Right ventricle myocardium inferior (tissue), 1 donor: ENCODE measurements at regions not wholly inside any gene's neighbourhood (a gene's known extent, or its start where the extent isn't known, plus 50 kb on each side); places are given as distances from the start of the nearest gene placed in this dataset.
"Not testable (repeated sequence)": the region's sequence is repeated elsewhere in the genome, so short reads cannot be mapped to it uniquely, and the experiment has no call there.

ENCODE experiments used
- ATAC-seq: fragments of 200-7000 bp; cut with Tn5 transposase; one replicate; pipeline ENCODE4 v1.9.1; 2020; ENCODE audit warnings: mild to moderate bottlenecking, moderate library complexity
- DNase-seq: peaks from one replicate; pipeline ENCODE4 v3.0.0; 2021; ENCODE audit errors: missing footprints
- intact Hi-C: fragments of 100-400 bp; cut with DNase I; formaldehyde crosslinking; loops from one replicate; pipeline ENCODE4 v1.11.0; 2022
- donor health status: DM: no; HTN: yes; CAD: no; lungs with severe emphysema.

GRCh38 chr18:59079687-59080501 lies 59.8 kb upstream of the SEC11C start:
- DNase-seq, ATAC-seq: not testable (repeated sequence)
- intact Hi-C loops: loop anchor here (5.0 to 10.0 kb wide), 2 partner anchors 322 to 555 kb away; no protein-coding TSS in a partner anchor

DNA sequence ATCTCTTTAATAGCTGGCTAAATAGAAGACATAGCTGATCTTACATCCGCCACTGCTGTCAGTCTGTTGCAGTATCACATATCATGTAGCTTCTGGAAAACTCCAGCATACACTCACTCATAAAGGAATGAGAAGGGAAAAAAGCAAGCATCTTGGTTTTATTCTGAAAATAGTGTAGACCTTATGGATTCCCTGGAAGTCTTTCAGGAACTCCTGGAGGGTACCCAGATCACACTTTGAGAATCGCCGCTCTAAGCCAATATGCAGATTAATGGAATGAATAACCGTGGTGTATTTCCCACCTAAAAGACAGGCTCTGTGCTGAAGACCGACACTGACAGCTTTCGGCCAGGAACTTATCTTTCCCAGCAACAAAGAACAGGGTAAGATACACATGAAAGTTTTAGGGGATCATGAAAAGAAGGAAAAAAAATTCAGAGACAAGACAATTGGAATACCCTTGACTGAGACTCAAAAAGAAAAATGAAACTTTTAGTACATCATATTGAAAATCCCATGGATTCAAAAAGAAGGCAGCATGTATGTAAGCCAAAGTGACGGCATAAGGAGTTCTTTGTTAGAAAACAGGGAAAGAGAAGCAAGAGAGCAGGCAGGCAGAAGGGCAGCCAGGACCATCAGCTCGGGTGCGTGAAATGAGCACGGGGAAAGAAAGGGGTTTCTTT lies 56.4 kb upstream of the SEC11C start:
- ATAC-seq (no peak), DNase-seq (no peak)
- intact Hi-C loops: no loop called here

DNA sequence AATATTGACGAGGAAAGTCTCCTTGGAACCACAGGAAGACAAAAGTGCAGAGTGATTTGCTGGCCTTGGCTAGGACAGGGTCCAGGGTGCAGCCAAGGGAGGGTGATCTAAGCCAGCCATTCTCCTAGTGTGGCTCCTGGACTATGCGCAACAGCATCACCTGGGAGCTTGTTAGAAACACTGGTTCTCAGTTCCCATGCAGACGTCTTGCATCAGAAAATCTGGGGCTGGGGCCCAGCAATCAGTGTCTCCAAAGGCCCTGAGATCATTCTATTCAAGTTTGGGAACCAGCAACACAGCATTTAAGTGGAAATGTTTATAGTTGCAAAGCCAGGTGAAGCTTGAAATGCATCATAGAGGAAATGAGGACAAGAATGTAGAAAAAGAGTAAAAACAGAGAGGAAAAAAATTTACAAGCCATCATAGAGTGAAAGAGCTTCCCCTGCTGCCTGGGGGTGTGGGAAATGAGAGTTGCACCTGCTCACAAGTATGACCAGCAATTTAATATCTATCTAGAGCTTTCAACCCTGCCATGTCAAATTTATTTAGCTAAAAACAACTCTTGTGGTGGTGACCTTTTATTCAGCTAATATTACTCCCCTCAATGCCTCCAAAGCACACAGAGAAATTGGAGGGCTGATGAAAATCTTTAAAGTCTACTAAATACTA lies 54.4 kb upstream of the SEC11C start:
- no peak for ATAC-seq
- no peak for DNase-seq
- intact Hi-C loops: no loop called here

GRCh38 chr18:59085797-59086196 lies 53.9 kb upstream of the SEC11C start:
- DNase-seq: no peak
- intact Hi-C loops: no loop called here
- ATAC-seq: no peak

DNA sequence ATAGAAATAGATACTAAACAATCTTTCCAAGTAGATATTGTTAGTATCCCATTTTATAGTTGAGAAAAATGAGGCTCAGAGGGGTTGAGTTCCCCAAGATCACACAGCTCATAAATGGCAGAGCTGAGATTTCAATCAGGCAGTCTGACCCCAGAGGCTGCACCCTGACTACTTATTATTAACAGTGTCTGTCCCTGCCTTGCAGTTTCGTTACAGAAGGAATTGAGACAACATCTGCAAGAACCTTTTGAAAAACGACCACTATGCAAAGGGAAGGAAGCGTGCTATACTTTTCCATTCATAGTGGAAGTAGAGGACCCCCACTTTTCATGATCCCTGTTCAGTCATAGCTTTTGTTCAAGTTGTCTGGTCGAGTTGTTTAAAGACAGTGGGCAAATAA lies 53.2 kb upstream of the SEC11C start:
- DNase-seq (no peak), ATAC-seq (no peak)
- intact Hi-C loops: no loop called here

DNA sequence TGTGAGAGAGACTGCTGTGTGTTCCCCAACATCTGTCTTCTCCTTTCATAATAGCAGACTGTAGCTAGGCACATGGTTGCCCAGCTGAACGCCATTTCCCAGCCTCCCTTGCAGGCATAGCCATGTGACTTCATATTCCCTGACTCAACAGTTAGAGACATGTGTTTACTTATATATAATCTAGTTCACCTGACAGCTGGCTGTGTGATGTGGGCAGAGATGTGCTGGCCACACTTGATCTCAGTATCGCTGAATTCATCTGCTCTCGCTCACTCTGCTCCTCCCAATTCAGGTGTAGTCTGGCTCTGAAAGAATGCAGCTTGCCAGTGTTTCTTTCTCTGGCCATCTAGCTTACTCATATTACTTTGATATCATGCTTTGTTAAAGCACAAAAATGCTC lies 52.3 kb upstream of the SEC11C start:
- DNase-seq (no peak), ATAC-seq (no peak)
- intact Hi-C loops: no loop called here
